Left cardiac atrium (tissue), 4 donors: ENCODE measurements at regions not wholly inside any gene's neighbourhood (a gene's known extent, or its start where the extent isn't known, plus 50 kb on each side); places are given as distances from the start of the nearest gene placed in this dataset.

Experiments used
- ATAC-seq, 2 donors: fragments of 200-7000 bp; cut with Tn5 transposase; one replicate each; pipeline ENCODE4 v1.9.1; 2020; ENCODE audit warnings: mild to moderate bottlenecking in 2 of 2, moderate library complexity in 2 of 2
- DNase-seq: peaks from one replicate; pipeline ENCODE4 v3.0.0-alpha.2; 2020
- intact Hi-C, 2 donors: fragments of 100-400 bp; cut with DNase I; formaldehyde crosslinking; loops; one replicate each; pipeline versions ENCODE4 v1.14.1 to v1.15.1; 2022 to 2023
- donor health status: DM: no; HTN: yes; CAD: no.
- donor health status: DM: no; HTN: yes; CAD: no; lungs with severe emphysema.
- donor health status: DM: yes; HTN: yes; CAD: no.
- donor health status: Dilated cardiomyopathy.

DNA sequence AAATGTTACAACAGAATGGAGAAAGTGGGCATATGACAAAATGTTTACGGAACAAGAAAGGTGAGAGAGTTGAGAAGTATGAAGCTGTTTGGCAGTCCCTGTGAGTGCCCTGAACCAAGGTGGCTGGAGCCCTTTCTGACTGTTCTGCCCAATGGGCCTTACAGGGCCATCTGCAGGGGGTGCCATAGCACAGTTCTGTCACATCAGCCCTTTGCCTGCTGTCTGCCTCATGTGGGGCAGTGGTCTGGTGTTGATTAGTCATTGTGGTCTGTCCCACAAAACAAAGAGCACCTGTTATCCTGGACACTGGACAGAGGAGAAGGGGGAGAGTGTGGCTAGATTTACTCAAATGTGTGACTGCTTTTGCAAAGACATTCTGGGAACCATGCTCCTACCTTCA, 51.5 kb upstream of the OSBPL3 start:
- intact Hi-C loops = no loop called here
- ATAC-seq (no peak), DNase-seq (no peak)

DNA sequence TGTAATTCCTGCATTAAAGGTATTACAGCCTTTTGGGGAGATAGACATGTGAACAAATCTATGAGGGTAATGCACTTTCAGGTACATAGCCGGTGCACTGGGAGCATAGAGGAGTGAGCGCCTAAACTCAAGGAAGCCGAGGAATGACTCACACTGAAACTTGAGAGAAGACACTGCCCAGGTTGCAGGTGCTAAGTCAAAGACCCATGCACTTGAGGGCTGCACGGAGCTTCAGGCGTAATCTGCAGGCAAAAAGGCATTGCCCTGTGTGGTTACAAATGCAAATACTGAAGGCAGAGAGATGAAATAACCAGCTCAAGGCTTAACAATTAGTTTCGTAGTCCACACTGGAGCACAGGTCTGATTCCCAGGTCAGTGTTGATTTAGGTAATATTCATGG, 51.0 kb upstream of the OSBPL3 start:
- DNase-seq (no peak), ATAC-seq (no peak)
- intact Hi-C loops = no loop called here
